H1 (cell line): ENCODE measurements at regions not wholly inside any gene's neighbourhood (a gene's known extent, or its start where the extent isn't known, plus 50 kb on each side); places are given as distances from the start of the nearest gene placed in this dataset.

Source experiments
- CTCF ChIA-PET: fragments of 300-600 bp; sonication (Branson Sonifier 250); formaldehyde crosslinking; loops from one replicate; lab custom pipeline; 2021; ENCODE audit not compliant: partially characterized antibody; lab: Charles Lee
- POLR2A ChIA-PET: fragments of 300-600 bp; sonication (Branson Sonifier 250); formaldehyde crosslinking; loops from one replicate; lab custom pipeline; 2021; ENCODE audit warnings: inconsistent platforms; ENCODE audit not compliant: partially characterized antibody; lab: Charles Lee
- DNase-seq, 2 experiments: peaks; one replicate each; pipeline versions ENCODE4 v3.0.0 to v3.0.0-alpha.2; 2010 to 2022; ENCODE audit warnings: low spot score in 2 of 2, low read depth in 1 of 2, mixed read lengths in 1 of 2
- FAIRE-seq: peaks from 2 replicates; lab custom pipeline; 2011; peaks lifted over from hg19 to GRCh38; lab: Jason Lieb, UNC
- H2AFZ ChIP-seq: 2 replicates; pipeline ENCODE4 v1.8.1; 2012; ENCODE audit warnings: low read length, inconsistent platforms
- H2AK5ac ChIP-seq: 2 replicates; pipeline ENCODE4 v1.6.1; 2013; ENCODE audit warnings: low read depth, low read length
- H2BK120ac ChIP-seq: replicated peaks from 2 replicates; pipeline ENCODE3; 2013; ENCODE audit warnings: low read depth, low read length, inconsistent platforms
- H2BK12ac ChIP-seq: 2 replicates; pipeline ENCODE4 v1.6.1; 2013; ENCODE audit warnings: low read depth, low read length
- H2BK15ac ChIP-seq: 2 replicates; pipeline ENCODE4 v1.6.1; 2013; ENCODE audit warnings: low read length
- H2BK20ac ChIP-seq: 2 replicates; pipeline ENCODE4 v1.6.1; 2013; ENCODE audit warnings: low read length
- H2BK5ac ChIP-seq: 2 replicates; pipeline ENCODE4 v1.6.1; 2013; ENCODE audit warnings: low read depth, low read length
- H3K14ac ChIP-seq: 2 replicates; pipeline ENCODE4 v1.6.1; 2013; ENCODE audit warnings: inconsistent platforms; ENCODE audit not compliant: insufficient read length
- H3K18ac ChIP-seq: 2 replicates; pipeline ENCODE4 v1.6.1; 2013; ENCODE audit warnings: low read length; ENCODE audit errors: extremely low read depth
- H3K23ac ChIP-seq: 2 replicates; pipeline ENCODE4 v1.6.1; 2013; ENCODE audit warnings: inconsistent platforms; ENCODE audit not compliant: insufficient read length
- H3K23me2 ChIP-seq: 2 replicates; pipeline ENCODE4 v1.6.1; 2013; ENCODE audit warnings: low read depth, low read length
- H3K27ac ChIP-seq: 2 replicates; pipeline ENCODE4 v1.6.1; 2011; ENCODE audit warnings: low read depth, low read length, inconsistent platforms
- H3K27me3 ChIP-seq, 4 experiments: replicated peaks in 1 of 4; 1 replicate in 1 of 4; 2 replicates in 3 of 4; pipeline versions ENCODE4 v1.6.1 to v1.8.1; 2011 to 2013; ENCODE audit warnings: low read length in 3 of 4, mild to moderate bottlenecking in 3 of 4, inconsistent platforms in 2 of 4, mixed read lengths in 2 of 4, moderate library complexity in 1 of 4; ENCODE audit not compliant: control insufficient read depth in 3 of 4, insufficient read depth in 3 of 4; ENCODE audit errors: extremely low read depth in 1 of 4
- H3K36me3 ChIP-seq, 4 experiments: 2 replicates each; pipeline versions ENCODE4 v1.6.1 to v1.8.1; 2011 to 2013; ENCODE audit warnings: mild to moderate bottlenecking in 4 of 4, low read length in 3 of 4, moderate library complexity in 2 of 4, control low read depth in 1 of 4, inconsistent platforms in 1 of 4; ENCODE audit not compliant: insufficient read depth in 4 of 4, control insufficient read depth in 2 of 4
- H3K4ac ChIP-seq: replicated peaks from 2 replicates; pipeline ENCODE3; 2013; ENCODE audit warnings: low read length, low read depth, mixed read lengths, inconsistent platforms; ENCODE audit not compliant: insufficient read length
- H3K4me1 ChIP-seq, 4 experiments: replicated peaks in 1 of 4; 1 replicate in 1 of 4; 2 replicates in 3 of 4; pipeline versions ENCODE4 v1.6.1 to v1.8.1; 2011 to 2013; ENCODE audit warnings: low read length in 3 of 4, inconsistent platforms in 2 of 4, mixed read lengths in 1 of 4; ENCODE audit not compliant: insufficient read depth in 4 of 4, control insufficient read depth in 3 of 4
- H3K4me2 ChIP-seq, 2 experiments: 2 replicates each; pipeline versions ENCODE4 v1.6.1 to v1.8.1; 2011 to 2013; ENCODE audit warnings: low read depth in 2 of 2, low read length in 2 of 2, control low read depth in 1 of 2, inconsistent platforms in 1 of 2, mild to moderate bottlenecking in 1 of 2; ENCODE audit not compliant: insufficient read depth in 1 of 2
- H3K4me3 ChIP-seq, 4 experiments: fragments of 200-600, 300-600 bp in 1 of 4; sonication (generic), shearing (Covaris generic), sonication (Bioruptor Twin) in 1 of 4; 2 replicates each; pipeline versions ENCODE4 v1.5.1 to v1.8.1; 2011 to 2016; ENCODE audit warnings: low read length in 4 of 4, low read depth in 3 of 4, control low read depth in 2 of 4, inconsistent platforms in 2 of 4, mild to moderate bottlenecking in 2 of 4, mixed read lengths in 1 of 4, moderate library complexity in 1 of 4; ENCODE audit not compliant: insufficient read depth in 2 of 4; ENCODE audit errors: extremely low read depth in 1 of 4
- H3K56ac ChIP-seq: replicated peaks from 2 replicates; pipeline ENCODE3; 2013; ENCODE audit warnings: low read depth, mild to moderate bottlenecking, mixed read lengths, low read length, inconsistent platforms; ENCODE audit not compliant: insufficient read length
- H3K79me1 ChIP-seq: 2 replicates; pipeline ENCODE4 v1.6.1; 2013; ENCODE audit warnings: low read depth, low read length, control low read depth
- H3K79me2 ChIP-seq, 2 experiments: 2 replicates each; pipeline versions ENCODE4 v1.6.1 to v1.8.1; 2012 to 2013; ENCODE audit warnings: low read length in 2 of 2, mild to moderate bottlenecking in 2 of 2, inconsistent platforms in 1 of 2; ENCODE audit not compliant: insufficient read depth in 2 of 2, control insufficient read depth in 1 of 2
- H3K9ac ChIP-seq, 4 experiments: replicated peaks in 1 of 4; 1 replicate in 1 of 4; 2 replicates in 3 of 4; pipeline versions ENCODE4 v1.6.1 to v1.8.1; 2011 to 2013; ENCODE audit warnings: low read depth in 3 of 4, low read length in 3 of 4, control low read depth in 2 of 4, mild to moderate bottlenecking in 2 of 4, moderate library complexity in 2 of 4, inconsistent platforms in 1 of 4; ENCODE audit errors: extremely low read depth in 1 of 4
- H3K9me3 ChIP-seq, 2 experiments: 2 replicates each; pipeline versions ENCODE4 v1.6.1 to v1.8.1; 2012 to 2013; ENCODE audit warnings: mild to moderate bottlenecking in 2 of 2, moderate library complexity in 2 of 2, control low read depth in 1 of 2, inconsistent platforms in 1 of 2, low read depth in 1 of 2, low read length in 1 of 2, mixed read lengths in 1 of 2; ENCODE audit not compliant: insufficient read depth in 2 of 2
- H4K20me1 ChIP-seq, 2 experiments: replicated peaks in 1 of 2; 2 replicates each; pipeline versions ENCODE3 to v1.8.1; 2011 to 2013; ENCODE audit warnings: inconsistent platforms in 2 of 2, low read length in 2 of 2, mild to moderate bottlenecking in 1 of 2; ENCODE audit not compliant: insufficient read depth in 2 of 2, control insufficient read depth in 1 of 2
- H4K5ac ChIP-seq: 2 replicates; pipeline ENCODE4 v1.6.1; 2013; ENCODE audit warnings: low read length, low read depth, mixed read lengths, inconsistent platforms; ENCODE audit not compliant: insufficient read length
- H4K8ac ChIP-seq: 2 replicates; pipeline ENCODE4 v1.8.0; 2013; ENCODE audit warnings: mild to moderate bottlenecking, moderate library complexity, low read length, inconsistent platforms; ENCODE audit not compliant: insufficient read depth; ENCODE audit errors: extremely low read depth
- H4K91ac ChIP-seq: replicated peaks from 2 replicates; pipeline ENCODE3; 2013; ENCODE audit warnings: low read length, mixed read lengths, inconsistent platforms; ENCODE audit not compliant: insufficient read length
- FOSL1 ChIP-seq: IDR thresholded peaks from 2 replicates; pipeline ENCODE4 v1.6.1; 2011; ENCODE audit warnings: mild to moderate bottlenecking, low read depth, low read length, moderate library complexity; ENCODE audit not compliant: insufficient read depth
- YY1 ChIP-seq: IDR thresholded peaks from 2 replicates; pipeline ENCODE4 v1.6.1; 2011; ENCODE audit warnings: low read depth, mild to moderate bottlenecking, low read length

GRCh38 chr7:93817004-93817403, 73.5 kb downstream of the TFPI2 start:
- Histone ChIP-seq H3K27me3 (no peaks in the 10 kb centered on the region), H2AFZ (no peak overlapping the region), H3K4me2 (no peak overlapping the region), H2BK120ac (no peak overlapping the region), H2BK15ac (no peak overlapping the region), H3K4me3 (no peak overlapping the region), H3K14ac (no peak overlapping the region), H3K23ac (no peak overlapping the region), H2AK5ac (no peak overlapping the region), H4K91ac (no peak overlapping the region), H2BK5ac (no peak overlapping the region), H3K4me1 (peaks cover 0 to 5% (median 0%) of the 10 kb centered on the region in 4 experiments; a peak in 1 of 7 replicates), H3K79me1 (no peaks in the 10 kb centered on the region), H2BK12ac (no peak overlapping the region), H3K9me3 (no peaks in the 10 kb centered on the region), H3K27ac (no peak overlapping the region)
- FAIRE-seq, result no peak
- DNase-seq, result no peak
- CTCF ChIA-PET, result interaction anchor here (0.5 to 1.2 kb wide), 2 partner anchors 46 to 1393 kb away, joined by 4 read pairs; no protein-coding TSS in a partner anchor
- TF ChIP-seq YY1, result 0 out of 2 replicates have a peak, but pooled peaks have one; percentile 12
- TF ChIP-seq FOSL1, result no peak
- TF ChIP-seq, all 59 proteins: peak for 1
- Histone ChIP-seq H3K36me3 (no peaks in the 10 kb centered on the region), H3K4ac (no peak overlapping the region), H3K56ac (no peak overlapping the region), H4K5ac (no peak overlapping the region), H3K23me2 (no peaks in the 10 kb centered on the region), H4K20me1 (no peaks in the 10 kb centered on the region), H4K8ac (no peak overlapping the region), H3K18ac (no peak overlapping the region), H2BK20ac (no peak overlapping the region), H3K9ac (no peak overlapping the region), H3K79me2 (no peaks in the 10 kb centered on the region)
- POLR2A ChIA-PET, result no interaction called here
